HG02943 (cell line): ENCODE measurements at regions not wholly inside any gene's neighbourhood (a gene's known extent, or its start where the extent isn't known, plus 50 kb on each side); places are given as distances from the start of the nearest gene placed in this dataset.
"Not testable (repeated sequence)": the region's sequence is repeated elsewhere in the genome, so short reads cannot be mapped to it uniquely, and the experiment has no call there.

ENCODE experiments used
- ATAC-seq: cut with Tn5 transposase; IDR thresholded peaks from one replicate; pipeline ENCODE4 v1.9.1; 2021; ENCODE audit warnings: mild to moderate bottlenecking, low read depth, moderate library complexity; ENCODE audit not compliant: unreplicated experiment

DNA sequence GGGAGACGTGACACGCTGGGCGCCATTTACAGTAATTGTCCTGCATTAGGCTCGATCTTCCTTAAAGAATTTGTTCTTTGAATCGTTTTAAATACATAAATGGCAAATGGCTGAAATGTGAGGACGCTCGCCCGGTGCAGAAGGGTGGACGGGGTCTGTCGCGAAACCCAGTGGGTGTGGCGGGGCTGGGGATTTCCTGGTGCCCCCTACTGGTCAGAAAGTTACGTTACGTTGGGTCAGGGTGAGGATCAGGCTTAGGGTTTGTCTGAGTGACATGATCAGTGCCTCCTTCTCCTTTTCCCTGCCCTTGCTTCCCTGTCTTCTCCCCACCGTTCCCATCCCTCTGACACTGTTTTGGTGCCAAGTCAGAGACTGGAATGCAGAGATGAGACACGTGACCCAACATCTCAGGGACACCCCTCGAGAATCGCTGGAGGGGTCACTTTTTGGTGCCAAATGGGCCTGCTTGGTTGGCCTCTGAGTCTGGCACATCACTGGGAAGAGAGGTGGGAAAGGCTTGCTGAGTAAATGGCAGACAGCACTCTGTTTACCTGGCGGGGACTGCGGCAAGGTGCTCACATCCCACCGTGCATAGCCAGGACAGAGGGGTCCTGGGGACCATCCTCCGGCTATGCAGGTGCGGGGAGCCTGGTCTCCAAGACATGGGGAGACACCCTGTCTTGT is 1107.6 kb downstream of the BRD1 start:
- no peak for ATAC-seq

DNA sequence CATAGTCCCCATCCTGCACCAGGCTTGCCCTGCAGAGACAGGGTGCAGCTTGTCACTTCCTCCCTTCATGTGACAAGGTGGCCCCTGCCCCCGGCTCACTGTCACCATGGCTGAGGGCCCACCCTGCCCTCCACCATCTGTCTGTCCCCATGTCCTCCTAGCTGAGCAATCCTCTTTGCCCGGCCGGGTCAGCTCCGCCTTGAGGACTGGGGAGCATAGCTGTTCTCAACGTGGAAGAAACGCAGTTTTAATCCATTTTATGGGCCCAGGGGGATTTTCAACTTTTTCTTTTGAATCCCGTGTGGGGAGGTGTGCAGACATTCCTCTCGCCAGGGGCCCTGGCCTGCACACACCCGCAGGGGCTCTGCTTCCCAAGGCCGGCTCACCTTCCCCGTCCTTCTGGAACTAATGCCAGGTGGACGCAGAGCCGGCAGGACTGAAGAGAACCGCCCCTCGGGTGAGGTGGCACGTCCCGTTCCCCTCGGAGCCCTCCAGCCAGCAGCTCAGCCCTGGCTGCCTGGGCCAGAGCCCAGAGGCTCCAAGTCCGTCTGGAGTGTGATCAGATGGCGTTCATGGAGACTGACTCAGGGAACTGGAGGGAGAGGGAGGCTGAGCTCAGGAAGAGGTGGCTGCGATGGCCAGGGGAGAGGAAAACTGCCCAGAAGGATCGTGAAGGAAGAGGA is 1108.7 kb downstream of the BRD1 start:
- ATAC-seq: no peak

DNA sequence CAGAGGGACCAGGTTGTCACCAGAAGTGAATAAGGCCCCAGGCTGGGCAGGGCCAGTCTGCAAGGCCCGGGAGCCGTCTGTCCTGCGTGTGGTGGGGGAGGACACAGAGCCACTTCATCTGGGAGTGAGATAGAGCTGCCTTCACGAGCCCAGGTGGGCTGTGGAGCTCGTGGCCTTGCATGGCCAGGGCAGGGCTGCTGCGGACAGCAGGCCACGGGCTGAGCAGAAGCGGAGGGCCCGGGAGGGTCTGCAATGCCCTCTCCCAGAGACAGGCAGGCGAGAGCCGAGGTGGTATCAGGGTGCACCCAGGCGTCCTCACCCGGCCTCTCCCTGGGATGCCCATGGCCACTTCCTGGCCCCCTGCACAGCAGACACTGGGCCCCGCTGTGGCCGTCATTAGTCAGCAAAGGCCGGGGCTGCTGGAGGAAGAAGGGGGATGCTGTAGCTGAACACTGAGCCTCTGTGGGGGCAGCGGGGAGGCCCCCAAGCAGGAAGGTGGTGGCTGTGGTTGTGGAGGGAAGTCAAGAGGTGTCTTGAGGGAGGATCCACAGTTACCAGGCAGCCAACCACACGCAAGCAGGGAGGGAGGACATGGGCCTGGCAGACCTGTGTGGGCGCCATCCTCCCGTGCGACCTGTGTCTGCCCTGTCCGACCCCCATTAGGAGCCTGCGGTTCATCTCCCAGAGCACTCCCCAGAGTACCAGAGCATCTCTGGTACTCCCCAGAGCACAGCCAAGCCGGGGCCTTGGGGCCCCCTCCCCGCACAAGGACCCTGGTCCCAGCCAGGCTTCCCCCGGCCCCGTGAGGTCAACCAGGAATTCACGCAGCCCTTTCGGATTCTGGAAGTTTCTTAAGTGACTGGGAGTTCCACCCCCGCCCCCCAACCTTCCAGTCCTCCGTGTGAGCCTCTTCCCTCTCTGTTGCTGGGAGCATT is 1109.5 kb downstream of the BRD1 start:
- no peak for ATAC-seq

DNA sequence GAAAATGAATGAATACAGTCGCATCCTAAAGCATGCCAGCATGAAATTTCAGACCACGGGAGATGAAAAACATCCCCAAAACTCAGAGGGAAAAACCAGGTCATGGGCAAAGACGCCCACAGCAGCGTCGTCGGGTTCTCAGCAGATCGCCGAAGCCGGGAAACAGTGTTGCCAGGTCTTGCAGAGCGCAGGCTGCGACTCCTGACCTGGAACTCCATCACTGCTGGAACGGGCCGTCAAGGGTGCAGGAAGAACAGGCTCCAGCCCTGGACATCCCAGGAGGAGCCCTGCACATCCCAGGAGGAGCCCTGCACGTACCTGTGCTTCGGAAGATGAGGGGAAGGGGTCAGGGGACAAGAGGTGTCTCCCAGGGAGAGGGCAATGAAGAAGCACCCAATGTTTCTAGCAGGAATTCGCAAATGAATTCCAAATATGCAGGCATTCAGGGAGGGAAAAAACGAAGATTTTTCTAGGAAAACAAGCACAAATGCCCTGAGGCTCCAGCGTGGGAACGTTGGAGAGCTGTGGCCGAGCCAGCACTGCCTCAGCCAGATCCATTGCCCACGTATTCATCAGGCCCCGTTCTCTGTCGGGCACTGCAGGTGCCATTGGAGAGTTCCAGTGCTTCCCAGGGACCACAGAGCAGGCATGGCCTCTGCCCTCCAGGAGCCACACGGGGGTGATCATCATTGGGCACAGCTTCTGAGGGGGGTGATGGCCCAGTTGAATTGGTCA is 1110.4 kb downstream of the BRD1 start:
- no peak for ATAC-seq

DNA sequence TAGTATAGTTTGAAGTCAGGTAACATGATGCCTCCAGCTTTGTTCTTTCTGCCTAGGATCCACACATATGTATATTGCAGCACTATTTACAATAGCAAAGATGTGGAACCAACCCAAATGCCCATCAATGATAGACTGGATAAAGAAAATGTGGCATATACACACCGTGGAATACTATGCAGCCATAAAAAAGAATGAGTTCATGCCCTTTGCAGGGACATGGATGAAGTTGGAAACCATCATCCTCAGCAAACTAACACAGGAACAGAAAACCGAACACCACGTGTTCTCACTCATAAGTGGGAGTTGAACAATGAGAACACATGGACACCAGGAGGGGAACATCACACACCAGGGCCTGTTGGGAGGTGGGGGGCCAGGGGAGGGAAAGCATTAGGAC is 1111.5 kb downstream of the BRD1 start:
- ATAC-seq: not testable (repeated sequence)

DNA sequence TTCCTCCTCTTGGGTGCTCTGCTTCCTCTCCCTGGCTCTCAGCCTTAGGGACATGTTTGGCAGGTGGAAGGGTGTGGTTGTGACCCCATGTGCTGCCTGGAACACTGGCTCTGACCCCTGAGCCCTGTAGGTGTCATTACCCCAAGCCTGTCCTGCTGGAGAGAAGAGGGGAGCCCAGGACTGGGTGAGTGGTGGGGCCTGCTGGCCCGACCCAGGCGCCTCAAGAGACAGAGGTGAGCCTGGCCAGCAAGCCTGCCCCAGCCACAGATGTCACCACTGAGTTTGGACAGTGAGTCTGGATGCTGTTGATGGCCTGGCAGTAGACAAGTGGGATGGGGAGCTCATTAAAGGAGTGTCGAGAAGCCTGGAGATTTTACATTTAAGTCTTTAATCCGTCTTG is 1112.2 kb downstream of the BRD1 start:
- no peak for ATAC-seq

DNA sequence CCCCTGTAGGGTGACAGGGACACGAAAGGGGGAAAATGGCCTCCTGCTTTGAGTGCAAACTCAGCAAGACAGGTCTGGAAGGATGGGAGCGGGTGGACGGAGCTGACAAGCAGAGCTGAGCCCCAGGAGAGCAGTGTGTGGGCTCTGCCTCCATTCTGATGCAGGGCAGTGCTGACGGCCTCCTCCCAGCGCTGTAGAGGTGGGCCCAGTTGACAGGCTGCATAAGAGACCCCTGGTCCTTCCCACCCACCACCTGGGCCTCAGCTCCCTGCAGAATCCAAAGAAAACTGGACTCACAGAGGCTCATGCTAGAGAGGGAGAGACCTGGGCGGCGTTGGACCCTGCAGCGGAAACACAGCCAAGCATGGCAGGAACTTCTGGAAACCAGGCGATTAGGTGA is 1113.4 kb downstream of the BRD1 start:
- ATAC-seq: no peak

DNA sequence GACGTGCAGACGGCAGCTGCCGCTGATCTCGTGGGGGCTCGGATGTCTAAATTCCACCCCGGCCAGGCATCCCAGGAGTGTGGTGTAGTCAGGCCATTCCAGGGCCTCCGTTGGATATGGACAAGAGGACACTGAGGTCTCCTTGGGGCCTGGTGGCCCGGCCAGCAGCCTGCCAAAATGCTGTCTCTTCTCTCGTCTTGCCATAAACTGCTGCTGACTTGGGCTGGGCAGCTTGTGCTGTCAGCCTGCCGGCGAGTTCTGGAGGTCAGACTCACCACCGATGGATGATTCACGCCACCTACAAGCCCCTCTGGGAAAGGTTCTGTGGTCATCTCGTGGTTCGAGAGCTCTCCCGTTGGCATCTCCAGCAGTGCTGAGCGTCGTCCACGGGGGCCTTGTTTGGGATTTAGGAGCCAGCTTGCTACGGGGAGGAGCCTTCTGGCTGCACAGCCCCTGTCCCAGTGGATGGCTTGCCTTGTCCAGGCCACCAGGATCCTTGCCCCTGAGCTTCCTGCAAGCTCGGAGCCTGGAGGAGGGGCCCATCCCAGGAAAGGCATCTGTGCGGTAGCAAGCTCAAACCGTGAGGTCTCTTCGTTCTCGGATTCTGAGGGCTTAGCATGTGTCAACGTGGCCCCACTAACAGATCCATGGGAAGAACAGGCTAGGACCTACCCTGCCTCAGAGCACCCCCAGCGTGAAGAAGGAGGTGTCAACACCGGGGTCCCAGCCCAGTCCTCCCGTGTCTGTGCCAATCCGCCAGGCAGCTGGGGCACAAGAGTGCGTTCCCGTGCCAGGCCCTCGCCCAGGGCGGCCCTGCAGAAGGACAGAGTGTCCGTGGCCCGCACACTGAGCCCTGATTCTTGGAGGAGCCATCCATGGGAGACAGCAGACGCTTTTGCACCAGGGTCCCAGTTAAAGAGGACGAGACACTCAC is 1114.1 kb downstream of the BRD1 start:
- no peak for ATAC-seq

DNA sequence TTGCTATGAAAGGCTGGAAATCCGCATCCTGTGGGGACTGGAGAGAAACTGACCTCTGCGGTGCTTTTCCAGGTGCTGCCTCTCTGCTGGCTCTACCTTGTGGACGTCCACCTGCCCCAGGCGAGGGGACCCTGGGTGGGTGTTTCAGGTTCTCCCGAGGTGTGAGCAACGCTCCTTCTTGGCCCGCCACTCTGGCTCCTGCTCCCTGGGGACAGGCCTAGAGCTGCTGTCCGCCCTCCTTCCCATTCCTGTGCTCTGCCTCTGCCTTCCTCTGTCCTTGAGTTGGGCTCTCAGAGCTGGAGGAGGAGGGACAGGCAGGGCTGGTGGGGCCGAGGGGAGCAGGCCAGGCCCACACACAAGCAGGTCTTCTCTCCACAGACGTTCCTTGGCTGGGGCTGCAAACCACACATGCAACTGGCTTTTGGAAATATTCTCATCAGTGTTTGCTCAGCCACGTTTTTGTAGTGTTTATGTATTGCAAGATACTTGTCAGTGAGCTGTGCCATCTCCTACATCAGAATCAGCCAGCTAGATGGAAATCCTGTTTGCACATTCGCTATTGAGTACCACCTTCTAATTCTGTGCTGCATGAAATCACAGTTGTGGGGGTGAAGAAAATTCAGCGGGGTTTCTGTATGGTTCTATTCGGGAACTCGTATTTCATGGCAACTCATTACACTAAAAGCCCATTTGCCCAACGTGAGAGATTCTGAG is 1115.0 kb downstream of the BRD1 start:
- no peak for ATAC-seq

DNA sequence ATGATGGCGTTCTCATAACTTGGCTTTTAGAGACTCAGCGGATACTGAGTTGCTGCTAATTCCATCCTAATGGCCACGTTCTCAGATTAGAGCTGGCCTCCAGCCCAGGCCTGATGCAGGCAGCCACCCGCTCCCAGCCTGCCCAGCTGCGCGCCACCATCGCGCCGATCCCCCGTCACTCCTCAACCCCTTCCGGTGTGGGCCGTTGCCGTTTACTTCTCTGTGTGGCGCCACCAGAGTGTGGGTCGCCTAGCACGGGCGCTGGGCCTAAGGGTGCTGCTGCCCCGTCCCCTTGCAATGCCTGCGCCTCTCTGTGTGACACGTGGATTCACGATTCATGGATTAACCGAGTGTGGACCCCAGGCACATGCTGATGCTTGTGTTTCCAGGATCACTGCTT is 1116.0 kb downstream of the BRD1 start:
- no peak for ATAC-seq

DNA sequence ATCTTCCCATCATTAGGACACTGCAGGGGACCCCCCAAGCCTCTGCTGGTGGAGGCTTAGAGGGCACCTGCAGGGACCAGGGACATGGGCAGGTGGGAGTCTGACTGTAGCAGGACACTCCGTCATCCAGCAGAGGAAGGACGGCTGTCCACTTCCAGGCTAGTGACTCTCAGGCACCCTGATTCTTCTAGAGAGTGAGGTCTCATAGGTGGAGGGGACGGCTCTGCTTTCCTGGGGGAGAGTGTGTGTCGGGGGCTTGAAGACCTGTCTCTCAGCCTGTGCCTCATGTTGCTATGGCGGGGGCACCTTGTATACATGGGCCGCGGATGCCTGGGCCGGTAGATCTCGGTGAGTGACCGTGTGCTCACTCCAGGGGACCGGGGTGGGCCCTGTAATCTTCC is 1116.6 kb downstream of the BRD1 start:
- no peak for ATAC-seq

DNA sequence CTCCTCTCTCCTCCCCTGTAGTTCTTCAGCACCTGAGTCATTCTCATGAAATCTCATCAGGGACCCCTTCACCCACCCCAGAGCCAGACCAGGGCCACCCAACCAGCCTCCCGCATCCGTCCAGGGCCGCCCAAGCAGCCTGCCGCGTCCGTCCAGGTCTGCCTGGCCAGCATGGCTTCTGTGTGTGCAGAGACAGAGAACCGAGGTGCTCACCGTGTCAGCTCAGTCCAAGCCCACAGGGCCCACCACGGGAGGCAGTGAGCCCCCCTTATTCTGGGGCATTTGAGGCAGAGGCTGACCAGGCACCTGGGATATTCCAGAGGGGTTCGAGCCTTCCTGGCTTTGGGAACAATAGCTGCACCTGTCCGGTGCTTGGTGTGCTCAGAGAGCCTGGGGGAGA is 1117.3 kb downstream of the BRD1 start:
- ATAC-seq: no peak

DNA sequence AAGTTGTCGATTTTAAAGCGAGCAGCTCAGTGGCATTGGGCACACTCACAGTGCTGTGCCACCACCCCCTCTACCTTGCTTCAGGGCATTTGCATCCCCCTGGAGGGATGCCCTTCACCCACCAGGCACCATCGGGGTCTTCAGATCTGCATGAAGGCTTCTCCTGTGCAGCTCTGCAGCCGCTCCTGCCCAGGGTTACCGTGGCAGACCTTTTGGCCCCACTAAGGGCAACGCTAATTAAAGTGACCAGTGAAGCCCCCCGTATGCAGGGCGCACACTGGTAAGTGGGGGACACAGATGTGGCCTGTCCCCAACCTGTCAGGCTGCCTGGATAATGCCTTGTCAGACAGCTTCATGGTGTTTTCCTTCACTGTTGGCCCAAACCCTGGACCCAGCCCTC is 1117.7 kb downstream of the BRD1 start:
- ATAC-seq: no peak

DNA sequence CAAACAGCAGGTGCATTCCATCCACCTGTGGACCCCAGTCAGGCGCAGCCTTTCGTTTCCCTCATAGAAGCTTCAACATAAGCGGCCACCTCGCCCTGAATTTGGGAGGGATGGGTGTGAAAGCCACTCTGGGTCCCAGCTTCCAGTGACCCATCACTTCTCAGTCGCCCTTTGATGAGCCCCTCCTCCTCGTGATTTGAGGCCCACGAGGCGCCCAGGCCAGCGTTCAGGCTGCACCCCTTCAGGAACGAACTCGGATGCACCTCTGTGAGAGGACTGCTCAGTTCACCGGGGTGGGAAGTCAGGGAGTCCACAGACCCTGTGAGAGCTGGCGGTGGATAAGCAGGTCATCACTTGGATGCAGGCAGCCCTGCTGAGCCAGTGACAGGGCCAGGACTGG is 1118.2 kb downstream of the BRD1 start:
- no peak for ATAC-seq

DNA sequence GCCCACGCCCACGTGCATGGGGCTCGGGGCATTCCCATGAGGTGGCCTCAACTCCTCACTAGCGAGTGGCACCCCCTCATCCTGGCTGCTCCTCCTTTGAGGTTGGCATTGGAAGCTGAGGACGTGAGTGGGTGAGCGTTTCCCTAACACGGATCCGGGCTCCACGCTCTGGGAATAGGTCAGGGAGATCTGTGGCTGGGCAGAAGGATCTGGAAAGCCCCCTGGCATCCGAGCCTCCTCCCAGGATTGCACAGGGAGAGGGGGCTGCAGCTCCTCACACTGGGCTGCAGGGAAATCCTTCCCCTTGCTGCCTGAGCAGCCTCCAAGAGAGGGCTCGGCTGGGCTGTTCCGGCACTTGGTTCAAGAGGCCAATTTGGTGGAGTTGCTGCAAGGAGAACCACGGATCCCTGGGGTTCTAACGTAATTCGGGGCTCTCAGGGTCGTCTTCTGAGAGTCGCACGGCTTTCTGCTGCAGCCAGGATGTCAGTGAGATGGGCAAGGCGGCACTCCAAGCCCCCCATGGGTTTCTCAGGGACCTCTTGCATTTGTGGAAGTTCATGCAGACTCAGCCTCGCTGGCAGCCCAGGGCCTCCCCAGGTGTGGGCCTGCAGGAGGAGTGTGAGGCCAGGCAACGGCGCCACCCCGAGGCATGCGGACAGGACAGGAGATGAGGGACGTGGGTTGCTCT is 1119.0 kb downstream of the BRD1 start:
- ATAC-seq: no peak

DNA sequence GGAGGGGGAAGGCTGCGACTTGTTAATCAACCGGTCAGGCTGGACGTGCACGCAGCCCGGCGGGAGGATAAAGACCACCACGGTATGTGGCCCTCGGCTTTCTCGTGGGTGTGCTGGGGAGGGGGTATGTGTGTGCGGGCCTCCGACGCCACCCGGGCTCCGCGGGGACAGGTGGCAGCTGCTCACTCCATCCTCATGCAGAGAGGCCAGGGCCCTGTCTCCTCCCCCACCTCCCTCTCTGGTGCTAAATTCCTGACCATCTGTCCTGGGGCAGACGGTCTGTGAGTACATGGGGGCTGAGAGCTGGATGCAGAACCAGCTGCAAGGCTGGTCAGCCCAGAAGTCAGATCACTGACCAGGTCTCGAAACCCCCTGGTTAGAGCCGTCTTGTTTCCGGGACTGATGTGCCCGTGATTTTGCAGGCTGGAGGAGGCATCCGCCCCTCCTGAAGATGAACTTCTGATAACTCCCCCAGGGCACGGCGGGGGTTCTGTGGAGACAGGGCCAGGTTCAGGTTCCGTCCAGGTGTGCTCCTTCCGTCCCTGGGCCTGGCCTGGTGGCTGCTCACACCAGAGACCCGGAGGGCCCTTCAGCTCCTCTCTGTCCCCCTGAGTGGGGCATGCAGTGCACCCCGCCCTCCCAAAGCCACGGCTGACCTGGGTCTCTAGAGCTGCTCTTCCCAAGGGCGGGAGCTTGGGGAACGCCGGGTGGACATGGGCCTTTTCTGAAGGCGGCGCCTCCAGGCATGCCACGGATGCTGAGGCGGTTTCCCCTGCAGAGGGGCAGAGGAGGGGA is 1119.7 kb downstream of the BRD1 start:
- ATAC-seq: no peak

DNA sequence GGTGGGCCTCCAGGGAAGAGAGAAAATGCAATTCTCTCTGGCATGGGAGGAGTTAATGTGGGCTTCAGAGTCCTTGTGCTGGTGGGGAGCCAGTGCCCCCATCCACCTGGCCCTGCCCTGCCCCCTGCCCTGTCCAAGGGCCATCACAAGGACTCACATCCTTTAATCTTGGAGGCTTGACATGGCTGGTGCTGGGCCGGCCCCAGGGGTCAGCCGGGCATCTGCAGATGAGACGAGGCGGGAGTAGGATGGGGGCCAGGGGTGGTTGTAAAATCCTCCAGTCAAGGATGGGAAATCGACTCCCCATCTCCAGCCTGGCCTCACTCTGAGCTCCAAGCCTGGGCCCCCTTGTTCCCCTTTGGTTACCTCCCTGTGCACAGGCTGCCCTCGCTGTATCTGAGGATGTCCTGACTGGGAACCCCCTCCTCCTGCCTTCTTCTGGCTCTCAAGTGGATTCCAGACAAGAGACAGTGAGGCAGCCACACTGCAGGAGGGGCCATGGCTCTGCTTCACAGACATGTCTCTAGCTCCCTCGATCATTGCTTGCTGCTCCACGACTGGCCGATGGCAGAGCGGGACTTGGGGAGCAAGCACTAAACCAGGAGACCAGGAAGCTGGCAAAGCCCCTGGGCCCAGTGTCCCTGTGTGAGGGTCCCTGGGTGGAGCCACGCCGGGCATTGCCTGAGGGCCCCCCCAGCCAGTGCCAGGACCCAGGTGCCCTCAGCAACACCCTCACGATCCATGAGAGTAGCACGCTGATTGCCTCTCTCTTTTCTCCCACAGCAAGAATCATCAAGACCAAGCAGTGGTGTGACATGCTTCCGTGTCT is 1120.5 kb downstream of the BRD1 start:
- no peak for ATAC-seq
